22Rv1 (cell line): ENCODE measurements at regions not wholly inside any gene's neighbourhood (a gene's known extent, or its start where the extent isn't known, plus 50 kb on each side); places are given as distances from the start of the nearest gene placed in this dataset.
"Not testable (repeated sequence)": the region's sequence is repeated elsewhere in the genome, so short reads cannot be mapped to it uniquely, and the experiment has no call there.

Experiments used
- ZFX ChIP-seq: fragments of 450-650 bp; IDR thresholded peaks from 2 replicates; pipeline ENCODE4 v1.6.1; 2017; ENCODE audit warnings: antibody characterized with exemption, borderline replicate concordance
- TF ChIP-seq, protein P1 (sequence below): fragments of 450-650 bp; IDR thresholded peaks from 2 replicates; pipeline ENCODE4 v1.5.1; 2017; ENCODE audit warnings: mild to moderate bottlenecking

DNA sequence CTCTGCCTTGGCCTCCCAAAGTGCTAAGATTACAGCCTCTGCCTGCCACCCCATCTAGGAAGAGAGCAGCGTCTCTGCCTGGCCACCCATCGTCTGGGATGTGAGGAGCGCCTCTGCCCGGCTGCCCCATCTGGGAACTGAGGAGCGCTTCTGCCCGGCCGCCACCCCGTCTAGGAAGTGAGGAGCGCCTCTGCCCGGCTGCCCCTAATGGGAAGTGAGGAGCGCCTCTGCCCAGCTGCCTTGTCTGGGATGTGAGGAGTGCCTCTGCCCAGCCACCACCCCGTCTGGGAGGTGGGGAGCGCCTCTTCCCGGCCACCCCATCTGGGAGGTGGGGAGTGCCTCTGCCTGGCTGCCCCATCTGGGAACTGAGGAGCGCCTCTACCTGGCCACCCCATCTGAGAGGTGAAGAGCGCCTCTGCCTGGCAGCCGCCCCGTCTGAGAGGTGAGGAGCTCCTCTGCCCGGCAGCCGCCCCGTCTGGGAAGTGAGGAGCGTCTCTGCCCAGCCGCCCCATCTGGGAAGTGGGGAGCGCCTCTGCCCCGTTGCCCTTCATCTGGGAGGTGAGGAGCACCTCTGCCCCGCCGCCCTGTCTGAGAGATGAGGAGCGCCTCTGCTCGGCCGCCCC is 481.0 kb upstream of the GNPDA2 start:
- TF ChIP-seq, protein P1, sequence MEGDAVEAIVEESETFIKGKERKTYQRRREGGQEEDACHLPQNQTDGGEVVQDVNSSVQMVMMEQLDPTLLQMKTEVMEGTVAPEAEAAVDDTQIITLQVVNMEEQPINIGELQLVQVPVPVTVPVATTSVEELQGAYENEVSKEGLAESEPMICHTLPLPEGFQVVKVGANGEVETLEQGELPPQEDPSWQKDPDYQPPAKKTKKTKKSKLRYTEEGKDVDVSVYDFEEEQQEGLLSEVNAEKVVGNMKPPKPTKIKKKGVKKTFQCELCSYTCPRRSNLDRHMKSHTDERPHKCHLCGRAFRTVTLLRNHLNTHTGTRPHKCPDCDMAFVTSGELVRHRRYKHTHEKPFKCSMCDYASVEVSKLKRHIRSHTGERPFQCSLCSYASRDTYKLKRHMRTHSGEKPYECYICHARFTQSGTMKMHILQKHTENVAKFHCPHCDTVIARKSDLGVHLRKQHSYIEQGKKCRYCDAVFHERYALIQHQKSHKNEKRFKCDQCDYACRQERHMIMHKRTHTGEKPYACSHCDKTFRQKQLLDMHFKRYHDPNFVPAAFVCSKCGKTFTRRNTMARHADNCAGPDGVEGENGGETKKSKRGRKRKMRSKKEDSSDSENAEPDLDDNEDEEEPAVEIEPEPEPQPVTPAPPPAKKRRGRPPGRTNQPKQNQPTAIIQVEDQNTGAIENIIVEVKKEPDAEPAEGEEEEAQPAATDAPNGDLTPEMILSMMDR: not testable (repeated sequence)
- TF ChIP-seq ZFX: not testable (repeated sequence)
